H9 (cell line): ENCODE measurements at regions not wholly inside any gene's neighbourhood (a gene's known extent, or its start where the extent isn't known, plus 50 kb on each side); places are given as distances from the start of the nearest gene placed in this dataset.

Source experiments
- DNase-seq: peaks from one replicate; pipeline ENCODE4 v3.0.0-alpha.2; 2017
- H2AFZ ChIP-seq: one replicate; pipeline ENCODE4 v1.6.1; 2013; ENCODE audit warnings: mild to moderate bottlenecking, low read length, control low read depth, moderate library complexity
- H2AK5ac ChIP-seq: 2 replicates; pipeline ENCODE4 v1.6.1; 2013; ENCODE audit warnings: low read length, control low read depth, mixed read lengths; ENCODE audit not compliant: insufficient read length
- H2BK120ac ChIP-seq: one replicate; pipeline ENCODE4 v1.6.1; 2013; ENCODE audit warnings: low read depth, mild to moderate bottlenecking, low read length, control low read depth, inconsistent platforms; ENCODE audit not compliant: poor library complexity, severe bottlenecking
- H2BK12ac ChIP-seq: 2 replicates; pipeline ENCODE4 v1.6.1; 2013; ENCODE audit warnings: low read length, control low read depth, mixed read lengths, low read depth; ENCODE audit not compliant: insufficient read length
- H2BK15ac ChIP-seq: 2 replicates; pipeline ENCODE4 v1.6.1; 2013; ENCODE audit warnings: low read depth, low read length, control low read depth
- H2BK20ac ChIP-seq: one replicate; pipeline ENCODE4 v1.6.1; 2013; ENCODE audit warnings: low read depth, mild to moderate bottlenecking, low read length, control low read depth, inconsistent platforms; ENCODE audit not compliant: poor library complexity, severe bottlenecking
- H2BK5ac ChIP-seq: 2 replicates; pipeline ENCODE4 v1.6.1; 2013; ENCODE audit warnings: low read length, control low read depth, mixed read lengths; ENCODE audit not compliant: insufficient read length
- H3K14ac ChIP-seq: 2 replicates; pipeline ENCODE4 v1.6.1; 2013; ENCODE audit warnings: low read length, control low read depth; ENCODE audit not compliant: insufficient read depth
- H3K18ac ChIP-seq: 2 replicates; pipeline ENCODE4 v1.6.1; 2013; ENCODE audit warnings: low read depth, mild to moderate bottlenecking, mixed read lengths, low read length, control low read depth; ENCODE audit not compliant: insufficient read length
- H3K23ac ChIP-seq: 2 replicates; pipeline ENCODE4 v1.6.1; 2013; ENCODE audit warnings: low read length, control low read depth, mixed read lengths, low read depth; ENCODE audit not compliant: insufficient read length
- H3K23me2 ChIP-seq: 2 replicates; pipeline ENCODE4 v1.6.1; 2013; ENCODE audit warnings: low read depth, mild to moderate bottlenecking, mixed read lengths, low read length, control low read depth; ENCODE audit not compliant: insufficient read length, poor library complexity, severe bottlenecking
- H3K27ac ChIP-seq: 2 replicates; pipeline ENCODE4 v1.5.1; 2013; ENCODE audit warnings: low read length, control low read depth, mixed read lengths, low read depth; ENCODE audit not compliant: insufficient read length
- H3K27me3 ChIP-seq: 2 replicates; pipeline ENCODE4 v1.6.1; 2013; ENCODE audit warnings: low read length, control low read depth, inconsistent platforms; ENCODE audit not compliant: insufficient read depth
- H3K4ac ChIP-seq: 2 replicates; pipeline ENCODE4 v1.6.1; 2013; ENCODE audit warnings: low read depth, mild to moderate bottlenecking, control low read depth, inconsistent platforms, low read length, moderate library complexity
- H3K4me1 ChIP-seq: 2 replicates; pipeline ENCODE4 v1.6.1; 2013; ENCODE audit warnings: low read length, control low read depth, inconsistent platforms; ENCODE audit not compliant: insufficient read depth
- H3K4me2 ChIP-seq: 2 replicates; pipeline ENCODE4 v1.6.1; 2013; ENCODE audit warnings: low read length, control low read depth, mixed read lengths; ENCODE audit not compliant: insufficient read length, insufficient read depth
- H3K56ac ChIP-seq: 2 replicates; pipeline ENCODE4 v1.6.1; 2013; ENCODE audit warnings: low read depth, mild to moderate bottlenecking, mixed read lengths, low read length, control low read depth; ENCODE audit not compliant: insufficient read length
- H3K79me1 ChIP-seq: 2 replicates; pipeline ENCODE4 v1.6.1; 2013; ENCODE audit warnings: low read depth, mild to moderate bottlenecking, moderate library complexity, low read length, control low read depth, inconsistent platforms; ENCODE audit not compliant: insufficient read depth, poor library complexity, severe bottlenecking
- H3K79me2 ChIP-seq: 2 replicates; pipeline ENCODE4 v1.6.1; 2013; ENCODE audit warnings: low read length, control low read depth, inconsistent platforms; ENCODE audit not compliant: insufficient read depth
- H3K9ac ChIP-seq: 2 replicates; pipeline ENCODE4 v1.6.1; 2013; ENCODE audit warnings: low read length, control low read depth, mixed read lengths; ENCODE audit not compliant: insufficient read length; ENCODE audit errors: extremely low read depth
- H3K9me3 ChIP-seq: one replicate; pipeline ENCODE4 v1.6.1; 2013; ENCODE audit warnings: low read depth, low read length, inconsistent platforms; ENCODE audit not compliant: control insufficient read depth
- H3T11ph ChIP-seq: one replicate; pipeline ENCODE4 v1.6.1; 2013; ENCODE audit warnings: mild to moderate bottlenecking, low read length, control low read depth, inconsistent platforms
- H4K20me1 ChIP-seq: one replicate; pipeline ENCODE4 v1.6.1; 2013; ENCODE audit not compliant: control insufficient read depth, insufficient read length, insufficient read depth
- H4K5ac ChIP-seq: 2 replicates; pipeline ENCODE4 v1.6.1; 2013; ENCODE audit warnings: low read depth, mild to moderate bottlenecking, mixed read lengths, low read length, control low read depth; ENCODE audit not compliant: insufficient read length
- H4K8ac ChIP-seq: replicated peaks from 2 replicates; pipeline ENCODE4 v1.6.1; 2013; ENCODE audit warnings: low read length, control low read depth, mixed read lengths, low read depth; ENCODE audit not compliant: insufficient read length
- H4K91ac ChIP-seq: 2 replicates; pipeline ENCODE4 v1.6.1; 2013; ENCODE audit warnings: low read depth, mild to moderate bottlenecking, moderate library complexity, mixed read lengths, low read length, control low read depth; ENCODE audit not compliant: insufficient read length
- H3K27ac Mint-ChIP-seq, 3 experiments: 2 replicates in 2 of 3; 3 replicates in 1 of 3; pipeline ENCODE4 v1.8.0; 2020 to 2021; ENCODE audit warnings: mixed read lengths in 3 of 3, mild to moderate bottlenecking in 1 of 3, moderate library complexity in 1 of 3
- H3K27me3 Mint-ChIP-seq: 2 replicates; pipeline ENCODE4 v1.8.0; 2021; ENCODE audit warnings: low read depth, mild to moderate bottlenecking, moderate library complexity, mixed read lengths
- H3K36me3 Mint-ChIP-seq, 3 experiments: 2 replicates in 2 of 3; 3 replicates in 1 of 3; pipeline ENCODE4 v1.8.0; 2020 to 2021; ENCODE audit warnings: low read depth in 3 of 3, mixed read lengths in 3 of 3; ENCODE audit not compliant: insufficient read depth in 1 of 3
- H3K4me1 Mint-ChIP-seq, 2 experiments: 2 replicates each; pipeline ENCODE4 v1.8.0; 2020; ENCODE audit warnings: mixed read lengths in 2 of 2
- H3K4me3 Mint-ChIP-seq, 2 experiments: 2 replicates in 1 of 2; 3 replicates in 1 of 2; pipeline ENCODE4 v1.8.0; 2020 to 2021; ENCODE audit warnings: mild to moderate bottlenecking in 2 of 2, mixed read lengths in 2 of 2, moderate library complexity in 1 of 2
- H3K9me3 Mint-ChIP-seq, 2 experiments: 2 replicates in 1 of 2; 3 replicates in 1 of 2; pipeline ENCODE4 v1.8.0; 2020; ENCODE audit warnings: mild to moderate bottlenecking in 2 of 2, mixed read lengths in 2 of 2, moderate library complexity in 1 of 2
- WGBS: extraction: QIAGEN DNeasy Blood & Tissue Kit; methylation state at CpG from one replicate; pipeline ENCODE4 v1.1.7; 2013; ENCODE audit warnings: missing lambda C conversion rate, low lambda C conversion rate, mixed read lengths; ENCODE audit not compliant: insufficient read length; ENCODE audit errors: extremely low coverage; 5-methylcytosine and 5-hydroxymethylcytosine counted together
- TF ChIP-seq, protein P1 (sequence below): fragments of 200-600 bp; sonication (generic); conservative IDR thresholded peaks from 3 replicates; pipeline ENCODE4 v1.8.0; 2021; ENCODE audit warnings: antibody characterized with exemption, mild to moderate bottlenecking

DNA sequence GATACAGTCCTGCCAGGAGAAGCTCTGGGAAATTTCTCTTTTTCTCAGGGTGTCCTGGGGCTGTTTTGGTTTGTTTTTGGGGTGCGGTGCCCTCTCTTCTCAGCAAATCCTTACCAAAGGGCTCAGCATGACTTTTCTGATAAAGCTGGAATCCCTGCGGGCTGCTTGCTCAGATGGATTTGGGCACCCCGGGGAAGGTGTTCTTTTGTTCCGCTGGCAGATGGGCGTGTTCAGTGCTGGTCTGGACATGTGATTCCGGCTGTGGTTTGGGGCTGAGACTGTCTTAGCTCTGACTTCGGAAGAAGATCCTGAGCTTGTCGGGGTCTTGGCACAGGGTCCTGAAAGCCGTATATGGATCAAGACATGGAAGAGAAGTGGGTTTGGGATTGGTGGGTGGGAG, 134.2 kb upstream of the SPRED2 start:
- no peak overlapping the region for H4K91ac ChIP-seq
- TF ChIP-seq, protein P1, sequence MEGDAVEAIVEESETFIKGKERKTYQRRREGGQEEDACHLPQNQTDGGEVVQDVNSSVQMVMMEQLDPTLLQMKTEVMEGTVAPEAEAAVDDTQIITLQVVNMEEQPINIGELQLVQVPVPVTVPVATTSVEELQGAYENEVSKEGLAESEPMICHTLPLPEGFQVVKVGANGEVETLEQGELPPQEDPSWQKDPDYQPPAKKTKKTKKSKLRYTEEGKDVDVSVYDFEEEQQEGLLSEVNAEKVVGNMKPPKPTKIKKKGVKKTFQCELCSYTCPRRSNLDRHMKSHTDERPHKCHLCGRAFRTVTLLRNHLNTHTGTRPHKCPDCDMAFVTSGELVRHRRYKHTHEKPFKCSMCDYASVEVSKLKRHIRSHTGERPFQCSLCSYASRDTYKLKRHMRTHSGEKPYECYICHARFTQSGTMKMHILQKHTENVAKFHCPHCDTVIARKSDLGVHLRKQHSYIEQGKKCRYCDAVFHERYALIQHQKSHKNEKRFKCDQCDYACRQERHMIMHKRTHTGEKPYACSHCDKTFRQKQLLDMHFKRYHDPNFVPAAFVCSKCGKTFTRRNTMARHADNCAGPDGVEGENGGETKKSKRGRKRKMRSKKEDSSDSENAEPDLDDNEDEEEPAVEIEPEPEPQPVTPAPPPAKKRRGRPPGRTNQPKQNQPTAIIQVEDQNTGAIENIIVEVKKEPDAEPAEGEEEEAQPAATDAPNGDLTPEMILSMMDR: no peak
- H2BK20ac ChIP-seq: no peak overlapping the region
- no peak for DNase-seq
- Mint-ChIP-seq H3K36me3 (no peaks in the 10 kb centered on the region), H3K9me3 (no peaks in the 10 kb centered on the region; a peak in 2 of 5 replicates), H3K27me3 (peaks cover 86% of the 10 kb centered on the region), H3K27ac (no peak overlapping the region), H3K4me3 (no peak overlapping the region; a peak in 1 of 5 replicates), H3K4me1 (peaks cover 15% of the 10 kb centered on the region in 2 experiments)
- no peaks in the 10 kb centered on the region; the same call in 1 of the 2 replicates for H3K4me1 ChIP-seq
- no peak overlapping the region for H3K18ac ChIP-seq
- H2BK5ac ChIP-seq: no peak overlapping the region
- no peaks in the 10 kb centered on the region for H4K20me1 ChIP-seq
- no peaks in the 10 kb centered on the region for H3K23me2 ChIP-seq
- no peak overlapping the region for H4K8ac ChIP-seq
- no peak overlapping the region for H2BK15ac ChIP-seq
- H3T11ph ChIP-seq: no peak overlapping the region
- H3K56ac ChIP-seq: no peak overlapping the region
- no peaks in the 10 kb centered on the region for H3K79me1 ChIP-seq
- H3K27me3 ChIP-seq: no peaks in the 10 kb centered on the region
- H3K9me3 ChIP-seq: no peaks in the 10 kb centered on the region
- H3K4ac ChIP-seq: no peak overlapping the region
- H2BK12ac ChIP-seq: no peak overlapping the region
- no peak overlapping the region for H2AK5ac ChIP-seq
- H4K5ac ChIP-seq: no peak overlapping the region
- no peak overlapping the region for H3K23ac ChIP-seq
- H2AFZ ChIP-seq: no peak overlapping the region
- no peak overlapping the region for H3K9ac ChIP-seq
- no peak overlapping the region for H3K27ac ChIP-seq
- no peaks in the 10 kb centered on the region for H3K79me2 ChIP-seq
- H3K4me2 ChIP-seq: no peak overlapping the region
- no peak overlapping the region for H2BK120ac ChIP-seq
- no peak overlapping the region for H3K14ac ChIP-seq
- WGBS: no CpG with 5 or more reads among the region's 9 CpGs
